Bronchial epithelial cell (primary cell): ENCODE measurements at regions not wholly inside any gene's neighbourhood (a gene's known extent, or its start where the extent isn't known, plus 50 kb on each side); places are given as distances from the start of the nearest gene placed in this dataset.

Experiments
- DNase-seq: peaks from one replicate; pipeline ENCODE4 v3.0.0-alpha.2; 2010; ENCODE audit warnings: low read depth
- FAIRE-seq: peaks from 2 replicates; lab custom pipeline; 2011; peaks lifted over from hg19 to GRCh38; lab: Jason Lieb, UNC
- H3K27me3 ChIP-seq: 2 replicates; pipeline ENCODE4 v1.5.1; 2011; ENCODE audit warnings: low read length; ENCODE audit not compliant: control insufficient read depth, insufficient read depth
- H3K36me3 ChIP-seq: 2 replicates; pipeline ENCODE4 v1.5.1; 2011; ENCODE audit warnings: low read length; ENCODE audit not compliant: control insufficient read depth, insufficient read depth
- H3K4me3 ChIP-seq: 2 replicates; pipeline ENCODE4 v1.5.1; 2011; ENCODE audit warnings: mild to moderate bottlenecking, low read depth, low read length, control low read depth
- TF ChIP-seq, protein P1 (sequence below): IDR thresholded peaks from 2 replicates; pipeline ENCODE4 v1.5.1; 2011; ENCODE audit warnings: mild to moderate bottlenecking, moderate library complexity, low read length, control low read depth, inconsistent platforms; ENCODE audit not compliant: insufficient read depth, severe bottlenecking

GRCh38 chr1:221031458-221032203, 152.4 kb downstream of the HLX start:
- FAIRE-seq (no peak), DNase-seq (no peak)
- no peak overlapping the region for H3K4me3 ChIP-seq
- no peaks in the 10 kb centered on the region for H3K27me3 ChIP-seq
- TF ChIP-seq, protein P1, sequence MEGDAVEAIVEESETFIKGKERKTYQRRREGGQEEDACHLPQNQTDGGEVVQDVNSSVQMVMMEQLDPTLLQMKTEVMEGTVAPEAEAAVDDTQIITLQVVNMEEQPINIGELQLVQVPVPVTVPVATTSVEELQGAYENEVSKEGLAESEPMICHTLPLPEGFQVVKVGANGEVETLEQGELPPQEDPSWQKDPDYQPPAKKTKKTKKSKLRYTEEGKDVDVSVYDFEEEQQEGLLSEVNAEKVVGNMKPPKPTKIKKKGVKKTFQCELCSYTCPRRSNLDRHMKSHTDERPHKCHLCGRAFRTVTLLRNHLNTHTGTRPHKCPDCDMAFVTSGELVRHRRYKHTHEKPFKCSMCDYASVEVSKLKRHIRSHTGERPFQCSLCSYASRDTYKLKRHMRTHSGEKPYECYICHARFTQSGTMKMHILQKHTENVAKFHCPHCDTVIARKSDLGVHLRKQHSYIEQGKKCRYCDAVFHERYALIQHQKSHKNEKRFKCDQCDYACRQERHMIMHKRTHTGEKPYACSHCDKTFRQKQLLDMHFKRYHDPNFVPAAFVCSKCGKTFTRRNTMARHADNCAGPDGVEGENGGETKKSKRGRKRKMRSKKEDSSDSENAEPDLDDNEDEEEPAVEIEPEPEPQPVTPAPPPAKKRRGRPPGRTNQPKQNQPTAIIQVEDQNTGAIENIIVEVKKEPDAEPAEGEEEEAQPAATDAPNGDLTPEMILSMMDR, result no peak
- no peaks in the 10 kb centered on the region for H3K36me3 ChIP-seq

DNA sequence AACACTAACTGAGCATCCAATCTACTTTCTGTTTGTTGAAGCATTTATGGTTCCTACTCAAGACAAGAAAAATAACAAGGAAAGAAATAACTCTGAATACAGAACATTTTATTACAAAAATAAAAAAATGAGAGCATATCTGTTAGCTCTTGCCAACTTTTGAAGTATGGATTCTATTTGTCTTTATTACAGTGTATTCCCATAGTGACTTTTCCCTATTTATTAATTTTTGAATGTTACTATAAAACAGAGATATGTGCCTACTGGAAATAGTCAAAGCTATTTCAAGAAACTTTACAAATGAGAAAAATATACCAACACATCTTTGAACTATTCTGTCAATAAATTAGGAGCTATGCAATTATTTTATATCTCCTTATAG, 153.0 kb downstream of the HLX start:
- DNase-seq (no peak), FAIRE-seq (no peak)
- Histone ChIP-seq H3K36me3 (no peaks in the 10 kb centered on the region), H3K4me3 (no peak overlapping the region), H3K27me3 (no peaks in the 10 kb centered on the region)
- TF ChIP-seq, protein P1, result no peak

GRCh38 chr1:221032637-221033280, 153.5 kb downstream of the HLX start:
- DNase-seq, result no peak
- Histone ChIP-seq H3K27me3 (no peaks in the 10 kb centered on the region), H3K36me3 (no peaks in the 10 kb centered on the region), H3K4me3 (no peak overlapping the region)
- no peak for FAIRE-seq
- TF ChIP-seq, protein P1, result no peak

- H3K4me3 ChIP-seq, result no peak overlapping the region
- no peaks in the 10 kb centered on the region for H3K36me3 ChIP-seq
- no peaks in the 10 kb centered on the region for H3K27me3 ChIP-seq
- DNase-seq (peak; percentile 21), FAIRE-seq (no peak)
- TF ChIP-seq, protein P1, result no peak
These were observed 156.5 kb downstream of the HLX start for GRCh38 chr1:221035662-221036153.

- no peak for DNase-seq
- Histone ChIP-seq H3K36me3 (no peaks in the 10 kb centered on the region), H3K4me3 (no peak overlapping the region), H3K27me3 (no peaks in the 10 kb centered on the region)
- no peak for FAIRE-seq
- TF ChIP-seq, protein P1, result no peak
These were observed 160.4 kb downstream of the HLX start for GRCh38 chr1:221039616-221040015.
